GM23338 (cell line): ENCODE measurements at regions not wholly inside any gene's neighbourhood (a gene's known extent, or its start where the extent isn't known, plus 50 kb on each side); places are given as distances from the start of the nearest gene placed in this dataset.

ENCODE experiments used
- EZH2 ChIP-seq: fragments of 200-600 bp; sonication (generic); IDR thresholded peaks from one replicate; pipeline ENCODE4 v1.8.0; 2017; ENCODE audit warnings: antibody characterized with exemption, mild to moderate bottlenecking, low read depth; ENCODE audit not compliant: unreplicated experiment
- TF ChIP-seq, protein P1 (sequence below), 2 experiments: fragments of 200-600 bp in 1 of 2; sonication (generic) in 1 of 2; conservative IDR thresholded peaks; 2 replicates each; pipeline versions ENCODE4 v1.5.1 to v1.6.1; 2016 to 2017; ENCODE audit warnings: antibody characterized with exemption in 2 of 2, low read depth in 2 of 2, mild to moderate bottlenecking in 2 of 2, moderate library complexity in 1 of 2

GRCh38 chr11:37687130-37687529, 1089.1 kb upstream of the RAG2 start:
- no peak for TF ChIP-seq EZH2
- TF ChIP-seq, protein P1, sequence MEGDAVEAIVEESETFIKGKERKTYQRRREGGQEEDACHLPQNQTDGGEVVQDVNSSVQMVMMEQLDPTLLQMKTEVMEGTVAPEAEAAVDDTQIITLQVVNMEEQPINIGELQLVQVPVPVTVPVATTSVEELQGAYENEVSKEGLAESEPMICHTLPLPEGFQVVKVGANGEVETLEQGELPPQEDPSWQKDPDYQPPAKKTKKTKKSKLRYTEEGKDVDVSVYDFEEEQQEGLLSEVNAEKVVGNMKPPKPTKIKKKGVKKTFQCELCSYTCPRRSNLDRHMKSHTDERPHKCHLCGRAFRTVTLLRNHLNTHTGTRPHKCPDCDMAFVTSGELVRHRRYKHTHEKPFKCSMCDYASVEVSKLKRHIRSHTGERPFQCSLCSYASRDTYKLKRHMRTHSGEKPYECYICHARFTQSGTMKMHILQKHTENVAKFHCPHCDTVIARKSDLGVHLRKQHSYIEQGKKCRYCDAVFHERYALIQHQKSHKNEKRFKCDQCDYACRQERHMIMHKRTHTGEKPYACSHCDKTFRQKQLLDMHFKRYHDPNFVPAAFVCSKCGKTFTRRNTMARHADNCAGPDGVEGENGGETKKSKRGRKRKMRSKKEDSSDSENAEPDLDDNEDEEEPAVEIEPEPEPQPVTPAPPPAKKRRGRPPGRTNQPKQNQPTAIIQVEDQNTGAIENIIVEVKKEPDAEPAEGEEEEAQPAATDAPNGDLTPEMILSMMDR (conservative IDR thresholded peaks at IDR 0.05; ENCODE audit: low read depth in 2 of 2), result no peak
